ENCODE measurements at regions not wholly inside any gene's neighbourhood (a gene's known extent, or its start where the extent isn't known, plus 50 kb on each side); places are given as distances from the start of the nearest gene placed in this dataset.

- DNase-seq (ENCODE audit: low spot score) (no peak), ATAC-seq (no peak), FAIRE-seq (no peak)
- Histone ChIP-seq H3K9me3 (ENCODE audit: low read length) (no peaks in the 10 kb centered on the region), H2AFZ (ENCODE audit: low read length) (no peak overlapping the region), H4K20me1 (ENCODE audit: insufficient read depth, low read length) (no peaks in the 10 kb centered on the region), H3K9ac (ENCODE audit: insufficient read depth, low read depth, low read length) (no peak overlapping the region), H3K27me3 (ENCODE audit: control insufficient read depth in 1 of 2, insufficient read depth in 2 of 2, low read length in 2 of 2) (no peaks in the 10 kb centered on the region; a peak in 1 of 5 replicates), H3K4me3 (replicated peaks in 1 of 3; ENCODE audit: insufficient read depth in 1 of 3, low read depth in 2 of 3, low read length in 3 of 3) (no peak overlapping the region), H3K4me1 (ENCODE audit: insufficient read depth, low read length) (no peaks in the 10 kb centered on the region), H3K79me2 (ENCODE audit: insufficient read depth, low read length) (no peaks in the 10 kb centered on the region), H3K4me2 (ENCODE audit: low read depth, low read length) (no peak overlapping the region), H3K27ac (ENCODE audit: extremely low read length, insufficient read depth, low read length) (no peak overlapping the region), H3K36me3 (replicated peaks in 1 of 2; ENCODE audit: control insufficient read depth in 1 of 2, insufficient read depth in 2 of 2, low read length in 2 of 2) (no peaks in the 10 kb centered on the region)
- in situ Hi-C loops (cut with HindIII; ENCODE audit: extremely low pct_ligation_motif_present, low pct_unique_long_range_greater_than_20kb) (no loop called here), intact Hi-C loops (cut with micrococcal nuclease; ENCODE audit: unreplicated experiment) (no loop called here)
- POLR2A ChIA-PET = no interaction called here
- TF ChIP-seq SP1 (IDR thresholded peaks at IDR 0.05) = no peak
- no peak for TF ChIP-seq SP1 (CRISPR knock-in tag; IDR thresholded peaks at IDR 0.05)
- no peak for TF ChIP-seq SALL1 (CRISPR knock-in tag; IDR thresholded peaks at IDR 0.05)
- no peak for TF ChIP-seq ZKSCAN1 (IDR thresholded peaks at IDR 0.05; ENCODE audit: low read length)
- no peak for TF ChIP-seq MLX (CRISPR knock-in tag; IDR thresholded peaks at IDR 0.05)
- no peak for TF ChIP-seq MEIS2 (CRISPR knock-in tag; IDR thresholded peaks at IDR 0.05)
- TF ChIP-seq U2AF1 (optimal IDR thresholded peaks at IDR 0.05; ENCODE audit: low read depth, low read length) = no peak
- TF ChIP-seq CENPT (CRISPR knock-in tag; IDR thresholded peaks at IDR 0.05; ENCODE audit: low read depth) = no peak
- no peak for TF ChIP-seq MEF2D (CRISPR knock-in tag; IDR thresholded peaks at IDR 0.05)
- TF ChIP-seq XBP1 (CRISPR knock-in tag; IDR thresholded peaks at IDR 0.05) = no peak
- no peak for TF ChIP-seq ZEB1 (IDR thresholded peaks at IDR 0.05; ENCODE audit: insufficient replicate concordance, low read depth)
- no peak for TF ChIP-seq TFDP2 (CRISPR knock-in tag; IDR thresholded peaks at IDR 0.05)
- BruUV-seq (replicated peaks) = no TSS peak
- CTCF ChIA-PET (ENCODE audit: low intra/inter-chr PET ratio, low total read pairs) = no interaction called here
These were observed 277.7 kb downstream of the SETD4 start for GRCh38 chr21:35782667-35783066.

Measured in HepG2 (cell line).